SH-SY5Y (cell line): ENCODE measurements at regions not wholly inside any gene's neighbourhood (a gene's known extent, or its start where the extent isn't known, plus 50 kb on each side); places are given as distances from the start of the nearest gene placed in this dataset.

Experiments used
- GATA2 ChIP-seq: IDR thresholded peaks from 2 replicates; pipeline ENCODE4 v1.6.1; 2011; ENCODE audit warnings: mild to moderate bottlenecking, low read depth, low read length
- GATA3 ChIP-seq: IDR thresholded peaks from 2 replicates; pipeline ENCODE4 v1.6.1; 2011; ENCODE audit warnings: low read depth, mild to moderate bottlenecking, low read length, moderate library complexity

DNA sequence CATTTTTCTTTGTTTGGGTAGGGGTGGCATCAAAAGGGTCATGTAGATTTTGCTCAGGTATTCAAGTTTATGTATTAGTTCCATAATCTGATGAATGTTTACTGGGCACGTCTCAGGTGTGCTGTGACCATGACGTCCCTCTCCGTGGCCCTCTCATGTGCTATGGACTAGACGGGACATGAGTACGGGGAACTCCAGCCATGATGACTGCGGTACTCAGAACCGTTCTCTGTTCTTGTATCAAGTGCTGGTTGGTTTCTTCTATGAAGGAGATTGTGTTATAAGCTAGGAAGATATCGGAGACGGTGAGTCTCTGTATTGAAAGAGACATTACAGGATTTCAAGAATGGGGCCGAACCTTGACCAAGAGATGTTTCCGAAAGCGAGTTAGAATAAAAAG lies 116.5 kb upstream of the ADARB2 start:
- TF ChIP-seq GATA2: no peak
- no peak for TF ChIP-seq GATA3
